B cell (primary cell): ENCODE measurements at regions not wholly inside any gene's neighbourhood (a gene's known extent, or its start where the extent isn't known, plus 50 kb on each side); places are given as distances from the start of the nearest gene placed in this dataset.

Experiments used
- ATAC-seq: fragments of 200-7000 bp; cut with Tn5 transposase; one replicate; pipeline ENCODE4 v1.10.0; 2021; ENCODE audit warnings: low read depth, mild to moderate bottlenecking, moderate number of reproducible peaks, moderate library complexity
- CTCF ChIA-PET: fragments of 350-600 bp; sonication (Branson Sonifier 250); formaldehyde crosslinking; loops from one replicate; lab custom pipeline; 2021; ENCODE audit warnings: antibody characterized with exemption, inconsistent platforms; lab: Charles Lee
- POLR2A ChIA-PET: fragments of 350-600 bp; sonication (Branson Sonifier 250); formaldehyde crosslinking; loops from one replicate; lab custom pipeline; 2021; ENCODE audit warnings: antibody characterized with exemption; lab: Charles Lee
- DNase-seq: peaks from one replicate; pipeline ENCODE4 v3.0.0; 2013
- H2AFZ ChIP-seq: 2 replicates; pipeline ENCODE4 v1.6.1; 2012; ENCODE audit warnings: mild to moderate bottlenecking, low read depth, low read length; ENCODE audit not compliant: insufficient read depth, poor library complexity, severe bottlenecking
- H3K27ac ChIP-seq, 2 donors: 1 replicate in 1 of 2; 2 replicates in 1 of 2; pipeline ENCODE4 v1.5.1; 2012 to 2013; ENCODE audit warnings: low read length in 2 of 2, mild to moderate bottlenecking in 2 of 2, moderate library complexity in 1 of 2
- H3K27me3 ChIP-seq, 4 experiments: fragments of 200-600 bp in 1 of 4; sonication (generic) in 1 of 4; replicated peaks in 1 of 4; 1 replicate in 2 of 4; 2 replicates in 2 of 4; pipeline versions ENCODE4 v1.6.1 to v1.7.0; 2013 to 2016; ENCODE audit warnings: low read length in 3 of 4, mild to moderate bottlenecking in 2 of 4, mixed read lengths in 1 of 4, moderate library complexity in 1 of 4; ENCODE audit not compliant: insufficient read depth in 4 of 4, control insufficient read depth in 3 of 4; ENCODE audit errors: control extremely low read depth in 1 of 4
- H3K36me3 ChIP-seq, 2 experiments: replicated peaks in 1 of 2; 1 replicate in 1 of 2; 2 replicates in 1 of 2; pipeline versions ENCODE4 v1.6.1 to v1.7.1; 2013; ENCODE audit warnings: low read length in 1 of 2; ENCODE audit not compliant: insufficient read depth in 2 of 2, control insufficient read depth in 1 of 2; ENCODE audit errors: control extremely low read depth in 1 of 2, extremely low read depth in 1 of 2
- H3K4me1 ChIP-seq, 2 donors: fragments of 200-600 bp in 1 of 2; sonication (generic) in 1 of 2; 1 replicate in 1 of 2; 2 replicates in 1 of 2; pipeline versions ENCODE4 v1.5.1 to v1.6.1; 2013 to 2017; ENCODE audit warnings: low read length in 2 of 2; ENCODE audit not compliant: control insufficient read depth in 2 of 2, insufficient read depth in 2 of 2
- H3K4me2 ChIP-seq: replicated peaks from 2 replicates; pipeline ENCODE3; 2012; ENCODE audit warnings: mild to moderate bottlenecking, low read depth, low read length; ENCODE audit not compliant: poor library complexity, severe bottlenecking
- H3K4me3 ChIP-seq, 5 experiments: fragments of 200-600 bp in 1 of 5; sonication (generic) in 1 of 5; 1 replicate in 3 of 5; 2 replicates in 2 of 5; pipeline versions ENCODE4 v1.5.1 to v1.7.0; 2011 to 2016; ENCODE audit warnings: low read length in 4 of 5, mild to moderate bottlenecking in 4 of 5, low read depth in 2 of 5, control low read depth in 1 of 5, moderate library complexity in 1 of 5; ENCODE audit not compliant: insufficient read depth in 1 of 5; ENCODE audit errors: control extremely low read depth in 1 of 5, extremely low read depth in 1 of 5
- H3K79me2 ChIP-seq: fragments of 200-600 bp; sonication (generic); one replicate; pipeline ENCODE4 v1.6.0; 2016; ENCODE audit warnings: low read length; ENCODE audit not compliant: control insufficient read depth, insufficient read depth
- H3K9ac ChIP-seq: fragments of 200-600 bp; sonication (generic); 2 replicates; pipeline ENCODE4 v1.6.1; 2017; ENCODE audit warnings: mild to moderate bottlenecking, low read length, moderate library complexity
- H3K9me3 ChIP-seq, 3 donors: one replicate each; pipeline versions ENCODE4 v1.6.1 to v1.7.1; 2013; ENCODE audit warnings: low read length in 2 of 3; ENCODE audit not compliant: control insufficient read depth in 2 of 3, insufficient read depth in 1 of 3; ENCODE audit errors: control extremely low read depth in 1 of 3
- H4K20me1 ChIP-seq: 2 replicates; pipeline ENCODE4 v1.6.0; 2012; ENCODE audit warnings: mild to moderate bottlenecking, low read length; ENCODE audit not compliant: insufficient read depth, control insufficient read depth, poor library complexity, severe bottlenecking
- H3K27ac Mint-ChIP-seq: one replicate; pipeline ENCODE4 v1.8.0; 2021; ENCODE audit warnings: mixed read lengths
- H3K27me3 Mint-ChIP-seq: one replicate; pipeline ENCODE4 v1.8.0; 2021; ENCODE audit warnings: mixed read lengths
- H3K4me1 Mint-ChIP-seq: one replicate; pipeline ENCODE4 v1.8.0; 2021; ENCODE audit warnings: mixed read lengths
- H3K4me3 Mint-ChIP-seq: one replicate; pipeline ENCODE4 v1.8.0; 2021; ENCODE audit warnings: mixed read lengths
- H3K9me3 Mint-ChIP-seq: one replicate; pipeline ENCODE4 v1.8.0; 2022; ENCODE audit warnings: mixed read lengths; ENCODE audit not compliant: insufficient read depth
- CTCF ChIP-seq: fragments of 200-600 bp; IDR thresholded peaks from one replicate; pipeline ENCODE4 v1.8.0; 2022; ENCODE audit warnings: antibody characterized with exemption, mild to moderate bottlenecking
- EZH2 ChIP-seq: IDR thresholded peaks from 2 replicates; pipeline ENCODE4 v1.6.1; 2012; ENCODE audit warnings: borderline replicate concordance, low read depth, mild to moderate bottlenecking, moderate library complexity, low read length; ENCODE audit not compliant: insufficient read depth, poor library complexity, severe bottlenecking
- WGBS: methylation state at CpG from one replicate; pipeline ENCODE4 v1.1.5; 2013; ENCODE audit warnings: missing lambda C conversion rate; ENCODE audit not compliant: insufficient coverage; 5-methylcytosine and 5-hydroxymethylcytosine counted together
- intact Hi-C: fragments of 100-400 bp; cut with micrococcal nuclease; formaldehyde crosslinking; loops from one replicate; pipeline ENCODE4 v1.10.0; 2022

GRCh38 chr6:167570460-167571400 is 245.8 kb downstream of the TTLL2 start:
- no peaks in the 10 kb centered on the region for H3K4me1 Mint-ChIP-seq
- ChIA-PET CTCF (no interaction called here), POLR2A (no interaction called here)
- no peak for TF ChIP-seq EZH2
- no peaks in the 10 kb centered on the region for H3K9me3 Mint-ChIP-seq
- H4K20me1 ChIP-seq: no peaks in the 10 kb centered on the region
- 94% methylated on average over 23 of the region's 25 CpGs for WGBS
- H3K4me2 ChIP-seq: no peak overlapping the region
- no peak overlapping the region for H3K4me3 Mint-ChIP-seq
- no peak overlapping the region for H3K27ac Mint-ChIP-seq
- no peak for ATAC-seq
- no peaks in the 10 kb centered on the region for H3K79me2 ChIP-seq
- no peak overlapping the region for H3K27ac ChIP-seq
- no peaks in the 10 kb centered on the region for H3K4me1 ChIP-seq
- H3K9me3 ChIP-seq: peaks cover 0 to 11% (median 0%) of the 10 kb centered on the region in 3 donors
- H3K27me3 Mint-ChIP-seq: no peaks in the 10 kb centered on the region
- no peak for DNase-seq
- H3K27me3 ChIP-seq: no peaks in the 10 kb centered on the region
- H3K4me3 ChIP-seq: no peak overlapping the region
- H3K36me3 ChIP-seq: no peaks in the 10 kb centered on the region
- no peak overlapping the region for H3K9ac ChIP-seq
- intact Hi-C loops: no loop called here
- H2AFZ ChIP-seq: no peak overlapping the region

- H3K4me3 Mint-ChIP-seq: no peak overlapping the region
- H3K4me2 ChIP-seq: no peak overlapping the region
- no peak overlapping the region for H3K9ac ChIP-seq
- DNase-seq (no peak), ATAC-seq (no peak)
- no peaks in the 10 kb centered on the region for H3K9me3 Mint-ChIP-seq
- H3K36me3 ChIP-seq: no peaks in the 10 kb centered on the region
- no peak overlapping the region for H3K27ac ChIP-seq
- no peak overlapping the region for H2AFZ ChIP-seq
- H3K4me1 Mint-ChIP-seq: no peaks in the 10 kb centered on the region
- H3K27ac Mint-ChIP-seq: no peak overlapping the region
- POLR2A ChIA-PET: no interaction called here
- H3K4me3 ChIP-seq: no peak overlapping the region
- TF ChIP-seq EZH2 (no peak), CTCF (no peak)
- CTCF ChIA-PET: no interaction called here
- intact Hi-C loops: no loop called here
- H3K9me3 ChIP-seq: peaks cover 0 to 11% (median 0%) of the 10 kb centered on the region in 3 donors
- H3K4me1 ChIP-seq: no peaks in the 10 kb centered on the region
- H4K20me1 ChIP-seq: no peaks in the 10 kb centered on the region
- H3K27me3 Mint-ChIP-seq: no peaks in the 10 kb centered on the region
- no peaks in the 10 kb centered on the region for H3K27me3 ChIP-seq
- no peaks in the 10 kb centered on the region for H3K79me2 ChIP-seq
- 87% methylated on average over 6 of the region's 9 CpGs for WGBS
Observed at GRCh38 chr6:167571550-167571949, 246.7 kb downstream of the TTLL2 start.
